Activated CD8-positive, alpha-beta T cell treated with anti-CD3 and anti-CD28 coated beads for 36 hours (primary cell): ENCODE measurements at regions not wholly inside any gene's neighbourhood (a gene's known extent, or its start where the extent isn't known, plus 50 kb on each side); places are given as distances from the start of the nearest gene placed in this dataset.

Experiments
- ATAC-seq: fragments of 200-7000 bp; cut with Tn5 transposase; one replicate; pipeline ENCODE4 v1.10.0; 2021; ENCODE audit warnings: mild to moderate bottlenecking, moderate library complexity
- CTCF ChIA-PET: fragments of 350-600 bp; sonication (Branson Sonifier 250); formaldehyde crosslinking; loops from one replicate; lab custom pipeline; 2021; ENCODE audit warnings: antibody characterized with exemption; lab: Charles Lee
- POLR2A ChIA-PET: fragments of 350-600 bp; sonication (Branson Sonifier 250); formaldehyde crosslinking; loops from one replicate; lab custom pipeline; 2021; ENCODE audit warnings: antibody characterized with exemption; lab: Charles Lee
- DNase-seq: peaks from one replicate; pipeline ENCODE4 v3.0.0-alpha.2; 2020
- H3K27ac Mint-ChIP-seq: one replicate; pipeline ENCODE4 v1.8.0; 2021; ENCODE audit warnings: mild to moderate bottlenecking, mixed read lengths
- H3K27me3 Mint-ChIP-seq: one replicate; pipeline ENCODE4 v1.8.0; 2021; ENCODE audit warnings: mixed read lengths
- H3K36me3 Mint-ChIP-seq: one replicate; pipeline ENCODE4 v1.8.0; 2021; ENCODE audit warnings: low read depth, mixed read lengths
- H3K4me1 Mint-ChIP-seq: one replicate; pipeline ENCODE4 v1.8.0; 2021; ENCODE audit warnings: low read depth, mixed read lengths
- H3K4me3 Mint-ChIP-seq: one replicate; pipeline ENCODE4 v1.8.0; 2021; ENCODE audit warnings: mild to moderate bottlenecking, moderate library complexity, mixed read lengths
- H3K9me3 Mint-ChIP-seq: one replicate; pipeline ENCODE4 v1.8.0; 2021; ENCODE audit warnings: mixed read lengths
- intact Hi-C: fragments of 100-400 bp; cut with micrococcal nuclease; formaldehyde crosslinking; loops from one replicate; pipeline ENCODE4 v1.10.0; 2022
- TF ChIP-seq, protein P1 (sequence below): fragments of 200-600 bp; IDR thresholded peaks from one replicate; pipeline ENCODE4 v1.8.0; 2022; ENCODE audit warnings: antibody characterized with exemption, mild to moderate bottlenecking

DNA sequence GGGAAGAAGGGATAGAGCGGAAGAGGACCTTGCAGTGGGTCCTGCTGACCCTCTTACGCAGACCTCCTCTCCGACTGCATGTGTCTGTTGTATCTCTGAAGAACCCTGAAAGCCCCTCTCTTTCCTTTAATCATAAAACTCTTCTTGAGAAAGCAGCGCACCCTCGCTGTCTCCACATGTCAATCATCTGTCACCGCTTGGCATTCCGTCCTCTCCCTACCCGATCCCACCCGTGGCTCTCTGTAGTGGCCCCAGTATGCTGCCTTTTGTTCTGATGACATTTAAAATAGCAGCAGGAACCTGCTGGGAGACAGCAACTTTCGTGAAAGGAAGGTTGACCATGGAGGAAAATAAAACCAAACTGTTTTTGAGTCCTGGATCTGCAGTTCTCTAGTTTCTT lies 582.9 kb upstream of the SALL3 start:
- no peaks in the 10 kb centered on the region for H3K9me3 Mint-ChIP-seq
- H3K4me3 Mint-ChIP-seq, result no peak overlapping the region
- no peaks in the 10 kb centered on the region for H3K27me3 Mint-ChIP-seq
- intact Hi-C loops, result no loop called here
- TF ChIP-seq, protein P1, sequence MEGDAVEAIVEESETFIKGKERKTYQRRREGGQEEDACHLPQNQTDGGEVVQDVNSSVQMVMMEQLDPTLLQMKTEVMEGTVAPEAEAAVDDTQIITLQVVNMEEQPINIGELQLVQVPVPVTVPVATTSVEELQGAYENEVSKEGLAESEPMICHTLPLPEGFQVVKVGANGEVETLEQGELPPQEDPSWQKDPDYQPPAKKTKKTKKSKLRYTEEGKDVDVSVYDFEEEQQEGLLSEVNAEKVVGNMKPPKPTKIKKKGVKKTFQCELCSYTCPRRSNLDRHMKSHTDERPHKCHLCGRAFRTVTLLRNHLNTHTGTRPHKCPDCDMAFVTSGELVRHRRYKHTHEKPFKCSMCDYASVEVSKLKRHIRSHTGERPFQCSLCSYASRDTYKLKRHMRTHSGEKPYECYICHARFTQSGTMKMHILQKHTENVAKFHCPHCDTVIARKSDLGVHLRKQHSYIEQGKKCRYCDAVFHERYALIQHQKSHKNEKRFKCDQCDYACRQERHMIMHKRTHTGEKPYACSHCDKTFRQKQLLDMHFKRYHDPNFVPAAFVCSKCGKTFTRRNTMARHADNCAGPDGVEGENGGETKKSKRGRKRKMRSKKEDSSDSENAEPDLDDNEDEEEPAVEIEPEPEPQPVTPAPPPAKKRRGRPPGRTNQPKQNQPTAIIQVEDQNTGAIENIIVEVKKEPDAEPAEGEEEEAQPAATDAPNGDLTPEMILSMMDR, result no peak
- no peaks in the 10 kb centered on the region for H3K4me1 Mint-ChIP-seq
- no peak overlapping the region for H3K27ac Mint-ChIP-seq
- DNase-seq (no peak), ATAC-seq (no peak)
- no peaks in the 10 kb centered on the region for H3K36me3 Mint-ChIP-seq
- CTCF ChIA-PET, result no interaction called here
- POLR2A ChIA-PET, result no interaction called here

DNA sequence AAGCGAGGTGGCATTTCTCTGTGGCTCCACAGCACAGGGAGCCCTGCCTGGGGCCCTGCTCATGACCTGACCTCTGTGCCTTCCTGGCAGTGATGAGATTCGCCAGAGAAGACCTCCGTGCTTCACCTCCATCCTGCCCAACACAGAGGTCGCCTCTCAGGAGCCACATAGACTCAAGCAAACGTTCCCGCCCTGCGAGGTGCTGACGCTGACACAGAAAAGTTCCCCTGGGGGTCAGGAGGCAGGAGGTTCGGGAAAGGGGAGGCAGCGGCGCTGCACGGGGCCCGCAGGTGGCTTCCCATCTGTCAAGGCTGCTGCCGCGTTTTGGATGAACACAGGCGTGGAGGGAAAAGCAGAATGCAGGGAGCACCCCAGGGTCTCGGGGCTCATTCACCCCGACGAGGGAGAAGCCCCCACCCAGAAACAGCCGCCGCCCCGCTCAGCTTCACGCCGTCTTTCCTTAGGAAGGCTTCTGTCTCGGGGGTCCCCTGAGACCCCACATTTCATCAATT lies 579.6 kb upstream of the SALL3 start:
- Mint-ChIP-seq H3K9me3 (no peaks in the 10 kb centered on the region), H3K4me1 (no peaks in the 10 kb centered on the region), H3K36me3 (no peaks in the 10 kb centered on the region), H3K4me3 (no peak overlapping the region), H3K27me3 (peaks cover 1% of the 10 kb centered on the region), H3K27ac (no peak overlapping the region)
- TF ChIP-seq, protein P1, result no peak
- DNase-seq (no peak), ATAC-seq (no peak)
- ChIA-PET POLR2A (no interaction called here), CTCF (no interaction called here)
- intact Hi-C loops, result no loop called here

DNA sequence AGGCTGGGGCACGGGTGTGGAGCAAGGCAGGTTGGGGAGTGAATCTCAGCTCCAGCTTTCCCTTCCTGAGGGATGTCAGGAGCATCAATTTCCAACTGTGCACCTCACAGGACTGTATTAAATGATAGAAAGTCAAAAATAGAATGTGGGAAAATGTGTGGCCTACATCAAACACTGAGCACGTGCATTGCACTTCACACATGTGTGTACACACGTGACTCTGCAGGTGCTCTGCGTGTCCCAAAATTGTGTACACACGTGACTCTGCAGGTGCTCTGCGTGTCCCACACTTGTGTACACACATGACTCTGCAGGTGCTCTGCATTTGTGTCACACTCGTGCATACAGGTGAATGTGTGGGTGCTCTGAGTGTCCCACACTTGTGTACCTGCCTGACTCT lies 577.2 kb upstream of the SALL3 start:
- H3K36me3 Mint-ChIP-seq, result no peaks in the 10 kb centered on the region
- H3K4me3 Mint-ChIP-seq, result no peak overlapping the region
- no peak overlapping the region for H3K27ac Mint-ChIP-seq
- ChIA-PET CTCF (no interaction called here), POLR2A (no interaction called here)
- H3K27me3 Mint-ChIP-seq, result peaks cover 8% of the 10 kb centered on the region
- TF ChIP-seq, protein P1, result no peak
- intact Hi-C loops, result no loop called here
- DNase-seq, result no peak
- H3K4me1 Mint-ChIP-seq, result peaks cover 7% of the 10 kb centered on the region
- no peaks in the 10 kb centered on the region for H3K9me3 Mint-ChIP-seq
- no peak for ATAC-seq

DNA sequence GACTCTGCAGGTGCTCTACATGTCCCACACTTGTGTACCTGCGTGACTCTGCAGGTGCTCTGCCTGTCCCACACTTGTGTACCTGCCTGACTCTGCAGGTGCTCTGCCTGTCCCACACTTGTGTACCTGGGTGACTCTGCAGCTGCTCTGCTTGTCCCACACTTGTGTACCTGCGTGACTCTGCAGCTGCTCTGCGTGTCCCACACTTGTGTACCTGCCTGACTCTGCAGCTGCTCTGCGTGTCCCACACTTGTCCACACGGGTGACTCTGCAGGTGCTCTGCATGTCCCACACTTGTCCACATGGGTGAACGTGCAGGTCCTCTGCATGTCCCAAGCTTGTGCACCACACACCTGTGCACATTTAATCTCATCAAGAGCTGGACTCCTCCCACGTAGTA lies 576.7 kb upstream of the SALL3 start:
- Mint-ChIP-seq H3K27ac (no peak overlapping the region), H3K4me1 (peaks cover 8% of the 10 kb centered on the region), H3K36me3 (no peaks in the 10 kb centered on the region), H3K27me3 (peaks cover 8% of the 10 kb centered on the region), H3K4me3 (no peak overlapping the region), H3K9me3 (no peaks in the 10 kb centered on the region)
- intact Hi-C loops, result no loop called here
- ChIA-PET POLR2A (no interaction called here), CTCF (no interaction called here)
- DNase-seq, result no peak
- ATAC-seq, result no peak
- TF ChIP-seq, protein P1, result no peak

DNA sequence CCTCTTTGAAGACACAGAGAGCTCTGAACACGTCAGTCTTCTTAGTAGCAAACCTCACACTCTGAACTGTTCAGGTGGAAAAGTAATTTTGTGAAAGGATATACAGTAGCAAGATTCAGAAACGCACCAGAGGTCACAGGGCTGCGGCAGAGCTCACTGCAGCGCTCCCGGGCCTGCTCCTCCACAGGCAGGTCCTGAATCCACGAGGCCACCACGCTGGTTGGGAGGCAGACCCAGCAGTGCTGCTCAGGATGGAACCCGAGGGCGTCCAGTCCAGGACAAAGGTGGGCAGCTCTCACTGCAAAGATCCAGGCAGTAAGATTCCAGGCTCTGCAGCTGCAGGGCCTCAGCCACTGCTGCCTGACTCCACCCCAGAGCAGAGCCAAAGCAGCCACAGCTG lies 576.2 kb upstream of the SALL3 start:
- no peak overlapping the region for H3K4me3 Mint-ChIP-seq
- no peaks in the 10 kb centered on the region for H3K9me3 Mint-ChIP-seq
- ChIA-PET POLR2A (no interaction called here), CTCF (no interaction called here)
- peaks cover 9% of the 10 kb centered on the region for H3K27me3 Mint-ChIP-seq
- ATAC-seq (no peak), DNase-seq (no peak)
- H3K36me3 Mint-ChIP-seq, result no peaks in the 10 kb centered on the region
- TF ChIP-seq, protein P1, result no peak
- peaks cover 10% of the 10 kb centered on the region for H3K4me1 Mint-ChIP-seq
- intact Hi-C loops, result no loop called here
- no peak overlapping the region for H3K27ac Mint-ChIP-seq
